HG03045 (cell line): ENCODE measurements at regions not wholly inside any gene's neighbourhood (a gene's known extent, or its start where the extent isn't known, plus 50 kb on each side); places are given as distances from the start of the nearest gene placed in this dataset.

Experiments used
- ATAC-seq: cut with Tn5 transposase; IDR thresholded peaks from one replicate; pipeline ENCODE4 v1.9.1; 2021; ENCODE audit warnings: mild to moderate bottlenecking, moderate library complexity; ENCODE audit not compliant: unreplicated experiment

- ATAC-seq: no peak
Observed at GRCh38 chr2:59312967-59313940, 1072.1 kb upstream of the FANCL start.

GRCh38 chr2:59312029-59312428, 1070.9 kb upstream of the FANCL start:
- ATAC-seq: no peak

GRCh38 chr2:59308108-59308507, 1067.0 kb upstream of the FANCL start:
- ATAC-seq: no peak

GRCh38 chr2:59307196-59307595, 1066.1 kb upstream of the FANCL start:
- no peak for ATAC-seq

- no peak for ATAC-seq
Observed at GRCh38 chr2:59303272-59303671, 1062.1 kb upstream of the FANCL start.

GRCh38 chr2:59302683-59303082, 1061.6 kb upstream of the FANCL start:
- ATAC-seq: no peak

- no peak for ATAC-seq
Observed at GRCh38 chr2:59301466-59302402, 1060.6 kb upstream of the FANCL start.

GRCh38 chr2:59297816-59298215, 1056.7 kb upstream of the FANCL start:
- ATAC-seq: no peak

GRCh38 chr2:59296279-59296678, 1055.2 kb upstream of the FANCL start:
- ATAC-seq: no peak

- no peak for ATAC-seq
Observed at GRCh38 chr2:59295524-59296162, 1054.5 kb upstream of the FANCL start.

- ATAC-seq: no peak
Observed at GRCh38 chr2:59288771-59289170, 1047.6 kb upstream of the FANCL start.

GRCh38 chr2:59282374-59283057, 1041.4 kb upstream of the FANCL start:
- no peak for ATAC-seq

- ATAC-seq: no peak
Observed at GRCh38 chr2:59277671-59278070, 1036.5 kb upstream of the FANCL start.

- ATAC-seq: no peak
Observed at GRCh38 chr2:59276917-59277316, 1035.8 kb upstream of the FANCL start.

- ATAC-seq: no peak
Observed at GRCh38 chr2:59276033-59276432, 1034.9 kb upstream of the FANCL start.

GRCh38 chr2:59266453-59266852, 1025.3 kb upstream of the FANCL start:
- no peak for ATAC-seq

- no peak for ATAC-seq
Observed at GRCh38 chr2:59259913-59260312, 1018.8 kb upstream of the FANCL start.

- ATAC-seq: no peak
Observed at GRCh38 chr2:59256290-59256689, 1015.2 kb upstream of the FANCL start.

- no peak for ATAC-seq
Observed at GRCh38 chr2:59254279-59254678, 1013.2 kb upstream of the FANCL start.

GRCh38 chr2:59250307-59250677, 1009.2 kb upstream of the FANCL start:
- no peak for ATAC-seq
